ENCODE measurements at regions not wholly inside any gene's neighbourhood (a gene's known extent, or its start where the extent isn't known, plus 50 kb on each side); places are given as distances from the start of the nearest gene placed in this dataset.

DNA sequence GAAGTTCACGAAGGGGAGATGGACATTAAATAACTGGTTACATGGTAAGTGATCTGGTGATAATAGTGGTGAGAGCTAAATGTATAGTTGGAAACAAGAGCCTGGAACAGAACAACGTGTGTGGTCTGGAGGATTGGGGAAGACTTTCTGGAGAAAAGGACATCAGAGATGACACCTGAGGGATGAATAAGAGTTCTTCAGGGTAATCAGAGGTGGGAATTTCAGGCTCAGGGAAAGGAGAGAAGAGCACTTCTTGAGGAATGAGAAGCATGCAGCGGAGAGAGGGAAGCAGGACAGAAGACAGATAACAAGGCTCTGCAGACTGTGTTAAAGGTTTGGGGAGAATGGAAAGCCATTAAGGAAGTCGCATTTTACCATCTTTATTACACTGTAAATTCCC lies 450.7 kb downstream of the TNS1 start:
- Histone ChIP-seq H3K4me1 (ENCODE audit: insufficient read depth, low read length, poor library complexity, severe bottlenecking) (no peaks in the 10 kb centered on the region), H3K9me2 (ENCODE audit: insufficient read depth, low read length) (no peaks in the 10 kb centered on the region), H3K9me3 (ENCODE audit: low read length) (no peaks in the 10 kb centered on the region), H3K4me2 (ENCODE audit: low read length) (no peak overlapping the region), H3K4me3 (ENCODE audit: low read depth, low read length, poor library complexity, severe bottlenecking) (no peak overlapping the region), H3K36me3 (ENCODE audit: insufficient read depth, low read length) (no peaks in the 10 kb centered on the region), H4K20me1 (ENCODE audit: insufficient read depth, low read length) (no peaks in the 10 kb centered on the region), H3K79me2 (ENCODE audit: insufficient read depth, low read depth, low read length) (no peaks in the 10 kb centered on the region), H2AFZ (ENCODE audit: low read length) (no peak overlapping the region), H3K27ac (ENCODE audit: low read depth, low read length, poor library complexity, severe bottlenecking) (no peak overlapping the region)
- ChIA-PET CTCF (ENCODE audit: unreplicated experiment) (no interaction called here), POLR2A (interaction anchor here (1.0 kb wide), 1 partner anchor 900 kb away, joined by 3 read pairs; no protein-coding TSS in a partner anchor)
- intact Hi-C loops (cut with micrococcal nuclease; ENCODE audit: unreplicated experiment): no loop called here
- DNase-seq (ENCODE audit: low spot score): no peak
- no TSS peak for BruUV-seq (replicated peaks)
- no peak for TF ChIP-seq EZH2phosphoT487 (IDR thresholded peaks at IDR 0.05; ENCODE audit: borderline replicate concordance, low read depth, low read length)
- TF ChIP-seq, protein P1, sequence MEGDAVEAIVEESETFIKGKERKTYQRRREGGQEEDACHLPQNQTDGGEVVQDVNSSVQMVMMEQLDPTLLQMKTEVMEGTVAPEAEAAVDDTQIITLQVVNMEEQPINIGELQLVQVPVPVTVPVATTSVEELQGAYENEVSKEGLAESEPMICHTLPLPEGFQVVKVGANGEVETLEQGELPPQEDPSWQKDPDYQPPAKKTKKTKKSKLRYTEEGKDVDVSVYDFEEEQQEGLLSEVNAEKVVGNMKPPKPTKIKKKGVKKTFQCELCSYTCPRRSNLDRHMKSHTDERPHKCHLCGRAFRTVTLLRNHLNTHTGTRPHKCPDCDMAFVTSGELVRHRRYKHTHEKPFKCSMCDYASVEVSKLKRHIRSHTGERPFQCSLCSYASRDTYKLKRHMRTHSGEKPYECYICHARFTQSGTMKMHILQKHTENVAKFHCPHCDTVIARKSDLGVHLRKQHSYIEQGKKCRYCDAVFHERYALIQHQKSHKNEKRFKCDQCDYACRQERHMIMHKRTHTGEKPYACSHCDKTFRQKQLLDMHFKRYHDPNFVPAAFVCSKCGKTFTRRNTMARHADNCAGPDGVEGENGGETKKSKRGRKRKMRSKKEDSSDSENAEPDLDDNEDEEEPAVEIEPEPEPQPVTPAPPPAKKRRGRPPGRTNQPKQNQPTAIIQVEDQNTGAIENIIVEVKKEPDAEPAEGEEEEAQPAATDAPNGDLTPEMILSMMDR (conservative IDR thresholded peaks at IDR 0.05; ENCODE audit: low read length): no peak

DNA sequence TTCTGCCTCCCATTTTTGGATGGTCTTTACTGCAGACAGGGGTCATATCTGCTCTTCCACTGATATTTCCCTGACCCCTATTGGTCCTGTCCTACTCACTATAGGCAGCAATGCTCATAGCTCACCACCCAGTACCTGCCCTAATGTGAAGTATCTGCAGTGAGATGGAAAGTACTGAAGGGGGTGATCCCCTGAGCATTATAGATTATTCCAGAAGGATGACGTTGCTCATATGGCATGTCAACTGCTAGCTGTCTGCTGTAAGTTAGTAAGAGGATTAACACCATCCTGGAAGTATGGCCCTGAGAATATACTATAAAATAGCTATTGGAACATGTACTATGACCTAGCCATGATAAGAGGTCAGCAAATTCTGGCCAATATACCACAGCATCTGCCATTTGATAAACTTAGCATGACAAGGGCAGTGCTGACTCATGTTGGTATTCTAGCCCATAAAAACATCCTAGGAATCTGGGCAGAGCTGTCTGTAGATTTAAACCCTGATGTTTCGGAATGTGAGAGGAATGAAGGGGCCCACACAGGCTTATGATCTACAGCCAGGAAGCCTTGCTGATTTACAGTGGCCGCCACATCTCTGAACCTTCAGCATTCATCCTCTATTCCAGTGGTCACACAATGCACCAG lies 451.4 kb downstream of the TNS1 start:
- H4K20me1 ChIP-seq (ENCODE audit: insufficient read depth, low read length): no peaks in the 10 kb centered on the region
- H3K4me3 ChIP-seq (ENCODE audit: low read depth, low read length, poor library complexity, severe bottlenecking): no peak overlapping the region
- no peak for TF ChIP-seq EZH2phosphoT487 (IDR thresholded peaks at IDR 0.05; ENCODE audit: borderline replicate concordance, low read depth, low read length)
- TF ChIP-seq, protein P1 (conservative IDR thresholded peaks at IDR 0.05; ENCODE audit: low read length): no peak
- no peak overlapping the region for H3K27ac ChIP-seq (ENCODE audit: low read depth, low read length, poor library complexity, severe bottlenecking)
- H3K4me2 ChIP-seq (ENCODE audit: low read length): no peak overlapping the region
- DNase-seq (ENCODE audit: low spot score): no peak
- POLR2A ChIA-PET: no interaction called here
- no peaks in the 10 kb centered on the region for H3K79me2 ChIP-seq (ENCODE audit: insufficient read depth, low read depth, low read length)
- no peaks in the 10 kb centered on the region for H3K9me3 ChIP-seq (ENCODE audit: low read length)
- no TSS peak for BruUV-seq (replicated peaks)
- CTCF ChIA-PET (ENCODE audit: unreplicated experiment): no interaction called here
- H3K4me1 ChIP-seq (ENCODE audit: insufficient read depth, low read length, poor library complexity, severe bottlenecking): no peaks in the 10 kb centered on the region
- H3K9me2 ChIP-seq (ENCODE audit: insufficient read depth, low read length): no peaks in the 10 kb centered on the region
- intact Hi-C loops (cut with micrococcal nuclease; ENCODE audit: unreplicated experiment): no loop called here
- H2AFZ ChIP-seq (ENCODE audit: low read length): no peak overlapping the region
- H3K36me3 ChIP-seq (ENCODE audit: insufficient read depth, low read length): no peaks in the 10 kb centered on the region

DNA sequence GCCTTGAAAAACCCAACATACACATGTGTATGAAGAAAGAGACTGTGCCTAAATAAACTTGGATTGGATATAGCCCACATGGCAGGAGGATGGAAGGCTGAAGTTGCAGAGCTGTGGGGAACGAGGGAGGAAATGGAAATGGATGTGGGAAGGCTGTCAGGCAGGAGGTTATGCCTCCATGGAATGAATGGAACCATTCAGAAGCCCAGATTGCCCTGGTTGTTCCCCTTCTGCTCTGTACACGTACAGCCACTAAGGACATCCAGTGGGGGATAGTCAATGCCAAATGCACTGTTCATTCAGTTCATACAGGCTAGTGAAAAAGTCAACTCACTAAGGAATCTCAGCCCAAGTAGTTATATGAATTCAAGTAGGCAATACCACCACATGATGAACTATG lies 463.7 kb downstream of the TNS1 start:
- CTCF ChIA-PET (ENCODE audit: unreplicated experiment): interaction anchor here (0.6 kb wide), 1 partner anchor 844 kb away, joined by 3 read pairs; the partner anchor contains the start of gene IGFBP5
- no TSS peak for BruUV-seq (replicated peaks)
- Histone ChIP-seq H3K4me1 (ENCODE audit: insufficient read depth, low read length, poor library complexity, severe bottlenecking) (no peaks in the 10 kb centered on the region), H3K4me3 (ENCODE audit: low read depth, low read length, poor library complexity, severe bottlenecking) (no peak overlapping the region), H3K79me2 (ENCODE audit: insufficient read depth, low read depth, low read length) (no peaks in the 10 kb centered on the region), H3K27ac (ENCODE audit: low read depth, low read length, poor library complexity, severe bottlenecking) (no peak overlapping the region), H2AFZ (ENCODE audit: low read length) (no peak overlapping the region), H3K36me3 (ENCODE audit: insufficient read depth, low read length) (no peaks in the 10 kb centered on the region), H3K9me2 (ENCODE audit: insufficient read depth, low read length) (no peaks in the 10 kb centered on the region), H3K9me3 (ENCODE audit: low read length) (no peaks in the 10 kb centered on the region), H3K4me2 (ENCODE audit: low read length) (no peak overlapping the region), H4K20me1 (ENCODE audit: insufficient read depth, low read length) (no peaks in the 10 kb centered on the region)
- POLR2A ChIA-PET: no interaction called here
- TF ChIP-seq, protein P1 (conservative IDR thresholded peaks at IDR 0.05; ENCODE audit: low read length): no peak
- TF ChIP-seq EZH2phosphoT487 (IDR thresholded peaks at IDR 0.05; ENCODE audit: borderline replicate concordance, low read depth, low read length): no peak
- DNase-seq (ENCODE audit: low spot score): no peak
- intact Hi-C loops (cut with micrococcal nuclease; ENCODE audit: unreplicated experiment): no loop called here
